Erythroblast (primary cell): ENCODE measurements at regions not wholly inside any gene's neighbourhood (a gene's known extent, or its start where the extent isn't known, plus 50 kb on each side); places are given as distances from the start of the nearest gene placed in this dataset.

Experiments used
- GATA1 ChIP-seq: IDR thresholded peaks from 2 replicates; pipeline ENCODE4 v1.6.1; 2011; ENCODE audit warnings: low read depth, mild to moderate bottlenecking, control low read depth, low read length, moderate library complexity
- POLR2A ChIP-seq: IDR thresholded peaks from 2 replicates; pipeline ENCODE4 v1.6.1; 2011; ENCODE audit warnings: mild to moderate bottlenecking, low read length

GRCh38 chr1:239283216-239283615, 103.2 kb upstream of the CHRM3 start:
- TF ChIP-seq POLR2A (no peak), GATA1 (no peak)
